ENCODE measurements at regions not wholly inside any gene's neighbourhood (a gene's known extent, or its start where the extent isn't known, plus 50 kb on each side); places are given as distances from the start of the nearest gene placed in this dataset.

DNA sequence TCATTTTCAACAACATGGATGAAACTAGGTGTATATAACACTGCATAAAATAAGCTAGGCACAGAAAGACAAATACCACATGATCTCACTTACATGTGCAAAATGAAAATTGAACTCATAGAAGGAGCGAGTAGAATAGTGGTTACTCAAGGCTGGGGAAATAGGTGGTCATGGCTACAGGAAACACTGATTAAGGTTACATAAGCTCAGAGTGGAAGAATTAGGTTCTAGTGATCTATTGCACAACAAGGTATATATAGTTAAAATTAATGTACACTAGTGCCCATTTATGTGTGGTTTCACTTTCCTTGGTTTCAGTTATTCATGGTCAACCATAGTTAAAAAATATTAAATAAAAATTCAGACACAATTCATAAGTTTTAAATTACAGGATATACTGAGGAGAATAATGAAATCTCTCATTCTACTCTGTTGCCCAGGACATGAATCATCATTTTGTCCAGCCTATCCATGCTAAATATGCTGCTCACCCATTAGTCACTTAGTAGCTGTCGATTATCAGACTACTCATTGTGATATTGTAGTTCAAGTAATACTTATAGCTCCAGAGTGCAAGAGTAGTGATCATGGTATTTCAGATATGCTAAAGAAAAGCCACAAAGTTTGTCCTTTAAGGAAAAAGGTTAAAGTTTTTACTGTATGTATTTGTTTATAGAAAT lies 1530.9 kb upstream of the LRRTM1 start:
- TF ChIP-seq, protein P1, sequence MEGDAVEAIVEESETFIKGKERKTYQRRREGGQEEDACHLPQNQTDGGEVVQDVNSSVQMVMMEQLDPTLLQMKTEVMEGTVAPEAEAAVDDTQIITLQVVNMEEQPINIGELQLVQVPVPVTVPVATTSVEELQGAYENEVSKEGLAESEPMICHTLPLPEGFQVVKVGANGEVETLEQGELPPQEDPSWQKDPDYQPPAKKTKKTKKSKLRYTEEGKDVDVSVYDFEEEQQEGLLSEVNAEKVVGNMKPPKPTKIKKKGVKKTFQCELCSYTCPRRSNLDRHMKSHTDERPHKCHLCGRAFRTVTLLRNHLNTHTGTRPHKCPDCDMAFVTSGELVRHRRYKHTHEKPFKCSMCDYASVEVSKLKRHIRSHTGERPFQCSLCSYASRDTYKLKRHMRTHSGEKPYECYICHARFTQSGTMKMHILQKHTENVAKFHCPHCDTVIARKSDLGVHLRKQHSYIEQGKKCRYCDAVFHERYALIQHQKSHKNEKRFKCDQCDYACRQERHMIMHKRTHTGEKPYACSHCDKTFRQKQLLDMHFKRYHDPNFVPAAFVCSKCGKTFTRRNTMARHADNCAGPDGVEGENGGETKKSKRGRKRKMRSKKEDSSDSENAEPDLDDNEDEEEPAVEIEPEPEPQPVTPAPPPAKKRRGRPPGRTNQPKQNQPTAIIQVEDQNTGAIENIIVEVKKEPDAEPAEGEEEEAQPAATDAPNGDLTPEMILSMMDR (IDR thresholded peaks at IDR 0.05; ENCODE audit: control extremely low read depth, extremely low read depth): no peak
- WGBS, 2 donors: 73 to 76% methylated on average over 2 of the region's 2 CpGs
- H3K9ac ChIP-seq (ENCODE audit: insufficient read depth in 1 of 2, low read length in 2 of 2): no peak overlapping the region

DNA sequence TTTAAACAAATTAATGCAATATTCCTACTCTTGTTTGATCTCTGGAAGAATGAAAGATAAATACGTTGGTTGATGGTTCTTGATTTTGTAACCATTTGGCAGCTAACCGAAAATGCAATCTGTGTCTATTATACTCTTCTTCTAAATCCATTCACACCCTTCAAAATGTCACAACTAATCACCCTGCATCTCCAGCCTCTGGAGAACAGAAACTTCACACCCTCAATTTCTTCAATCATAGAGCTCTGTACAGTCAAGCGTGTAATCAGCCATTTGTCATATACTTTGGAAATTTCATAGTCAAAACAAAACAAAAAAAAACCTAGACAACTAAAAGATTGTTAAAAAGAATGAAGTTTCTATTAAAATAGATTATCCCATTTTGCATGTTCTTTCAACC lies 1482.3 kb upstream of the LRRTM1 start:
- no peak overlapping the region for H3K9ac ChIP-seq (ENCODE audit: insufficient read depth in 1 of 2, low read length in 2 of 2)

More for the DNA sequence above, 1530.9 kb upstream of the LRRTM1 start:
- Histone ChIP-seq H3K36me3 (ENCODE audit: control insufficient read depth in 4 of 4, insufficient read depth in 4 of 4, low read length in 4 of 4) (no peaks in the 10 kb centered on the region), H3K27me3 (ENCODE audit: control insufficient read depth in 3 of 3, insufficient read depth in 3 of 3, low read length in 2 of 3) (no peaks in the 10 kb centered on the region), H3K27ac (ENCODE audit: low read depth in 1 of 2, low read length in 1 of 2) (no peak overlapping the region), H3K9me3 (ENCODE audit: control insufficient read depth in 4 of 4, insufficient read depth in 3 of 4, low read length in 3 of 4) (peaks cover 0 to 8% (median 3%) of the 10 kb centered on the region in 4 donors), H3K4me1 (ENCODE audit: control insufficient read depth in 5 of 5, insufficient read depth in 5 of 5, low read length in 5 of 5) (no peaks in the 10 kb centered on the region), H3K4me3 (no peak overlapping the region)
- DNase-seq (no peak), ATAC-seq (ENCODE audit: insufficient read depth, low FRiP score) (no peak)

DNA sequence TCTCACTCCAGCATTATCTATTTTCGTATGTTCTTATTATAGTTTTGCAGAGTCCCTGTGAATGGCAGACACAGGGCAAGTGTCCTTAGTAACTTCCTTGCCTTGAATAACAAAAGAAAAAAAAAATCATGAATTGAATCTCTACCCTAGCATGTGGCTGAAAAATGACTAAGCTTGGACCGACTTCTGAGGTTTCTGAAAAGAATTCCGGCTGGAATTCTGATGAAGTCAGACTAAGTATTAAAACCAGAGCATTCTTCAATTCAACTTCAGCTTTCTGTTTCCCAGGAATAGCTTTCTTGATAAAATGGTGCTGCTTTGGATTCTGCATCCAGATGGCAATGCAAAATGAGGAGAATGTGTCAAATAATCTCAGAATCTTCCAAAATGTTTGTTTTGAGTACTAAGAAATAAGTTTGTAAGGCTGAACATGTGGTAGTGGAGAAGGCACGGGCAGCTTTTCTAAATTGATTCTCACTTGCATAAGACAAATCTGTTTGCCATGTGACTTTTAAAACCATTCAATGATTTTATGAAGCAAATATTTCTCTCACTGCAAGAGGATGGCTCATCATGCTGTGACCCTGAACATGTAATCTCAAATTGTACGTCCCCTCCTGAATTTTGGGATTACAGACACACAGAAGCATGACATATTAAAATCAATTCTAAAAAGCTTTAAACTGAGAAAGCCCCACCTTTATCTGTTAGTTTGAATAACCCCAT lies 1462.8 kb upstream of the LRRTM1 start:
- Histone ChIP-seq H3K9me3 (ENCODE audit: control insufficient read depth in 4 of 4, insufficient read depth in 3 of 4, low read length in 3 of 4) (no peaks in the 10 kb centered on the region), H3K9ac (ENCODE audit: insufficient read depth in 1 of 2, low read length in 2 of 2) (no peak overlapping the region), H3K4me3 (no peak overlapping the region), H3K4me1 (ENCODE audit: control insufficient read depth in 5 of 5, insufficient read depth in 5 of 5, low read length in 5 of 5) (no peaks in the 10 kb centered on the region), H3K36me3 (ENCODE audit: control insufficient read depth in 4 of 4, insufficient read depth in 4 of 4, low read length in 4 of 4) (no peaks in the 10 kb centered on the region), H3K27me3 (ENCODE audit: control insufficient read depth in 3 of 3, insufficient read depth in 3 of 3, low read length in 2 of 3) (no peaks in the 10 kb centered on the region), H3K27ac (ENCODE audit: low read depth in 1 of 2, low read length in 1 of 2) (no peak overlapping the region)
- DNase-seq (peak in 2 of 3 donors; percentile 7 to 22), ATAC-seq (ENCODE audit: insufficient read depth, low FRiP score) (no peak)
- WGBS, 2 donors: 75 to 80% methylated on average over 5 of the region's 5 CpGs
- TF ChIP-seq, protein P1 (IDR thresholded peaks at IDR 0.05; ENCODE audit: control extremely low read depth, extremely low read depth): no peak

More for the DNA sequence above, 1482.3 kb upstream of the LRRTM1 start:
- H3K27me3 ChIP-seq (ENCODE audit: control insufficient read depth in 3 of 3, insufficient read depth in 3 of 3, low read length in 2 of 3): no peaks in the 10 kb centered on the region
- H3K4me1 ChIP-seq (ENCODE audit: control insufficient read depth in 5 of 5, insufficient read depth in 5 of 5, low read length in 5 of 5): no peaks in the 10 kb centered on the region
- H3K4me3 ChIP-seq: no peak overlapping the region
- no peak overlapping the region for H3K27ac ChIP-seq (ENCODE audit: low read depth in 1 of 2, low read length in 1 of 2)
- DNase-seq (no peak), ATAC-seq (ENCODE audit: insufficient read depth, low FRiP score) (no peak)
- peaks cover 0 to 7% (median 0%) of the 10 kb centered on the region in 4 donors for H3K9me3 ChIP-seq (ENCODE audit: control insufficient read depth in 4 of 4, insufficient read depth in 3 of 4, low read length in 3 of 4)
- 77 to 85% methylated on average over 3 of the region's 3 CpGs for WGBS, 2 donors
- no peaks in the 10 kb centered on the region for H3K36me3 ChIP-seq (ENCODE audit: control insufficient read depth in 4 of 4, insufficient read depth in 4 of 4, low read length in 4 of 4)
- TF ChIP-seq, protein P1 (IDR thresholded peaks at IDR 0.05; ENCODE audit: control extremely low read depth, extremely low read depth): no peak
